ENCODE measurements at regions not wholly inside any gene's neighbourhood (a gene's known extent, or its start where the extent isn't known, plus 50 kb on each side); places are given as distances from the start of the nearest gene placed in this dataset.

- FAIRE-seq, result no peak
- CTCF ChIA-PET, result interaction anchor here (1.0 kb wide), 1 partner anchor 81 kb away, joined by 3 read pairs; no protein-coding TSS in a partner anchor
Measured at GRCh38 chr14:71511152-71511551, 421.1 kb upstream of the RGS6 start.

More at GRCh38 chr14:71511152-71511551, 421.1 kb upstream of the RGS6 start:
- no peaks in the 10 kb centered on the region for H3K9me3 ChIP-seq (replicated peaks; ENCODE audit: control insufficient read depth, insufficient read depth, low read length)
- POLR2A ChIA-PET, result no interaction called here
- H3K27me3 ChIP-seq (ENCODE audit: control insufficient read depth in 2 of 2, insufficient read depth in 2 of 2, low read length in 2 of 2), result no peaks in the 10 kb centered on the region
- no peaks in the 10 kb centered on the region for H3K4me1 ChIP-seq (ENCODE audit: control insufficient read depth, extremely low read depth, insufficient read depth, low read length)
- H3K4me3 ChIP-seq (replicated peaks in 1 of 3; ENCODE audit: insufficient read depth in 1 of 3, low read depth in 1 of 3, low read length in 3 of 3), result no peak overlapping the region
- BruUV-seq (replicated peaks), result no TSS peak
- no peak overlapping the region for H3K27ac ChIP-seq (ENCODE audit: insufficient read depth, low read depth, low read length)
- H3K9ac ChIP-seq (replicated peaks; ENCODE audit: extremely low read depth, insufficient read depth, low read length), result no peak overlapping the region
- dilution Hi-C loops (cut with MboI; ENCODE audit: extremely low pct_ligation_motif_present, low sequenced_read_pairs), result no loop called here
- H3K36me3 ChIP-seq (ENCODE audit: control insufficient read depth in 2 of 2, extremely low read depth in 1 of 2, insufficient read depth in 2 of 2, low read length in 2 of 2), result no peaks in the 10 kb centered on the region
- no peaks in the 10 kb centered on the region for H4K20me1 ChIP-seq (replicated peaks; ENCODE audit: control insufficient read depth, extremely low read depth, insufficient read depth, low read length)
- H2AFZ ChIP-seq (ENCODE audit: low read depth, low read length), result no peak overlapping the region
- H3K4me2 ChIP-seq (ENCODE audit: insufficient read depth, low read length), result no peak overlapping the region
- TF ChIP-seq EZH2 (IDR thresholded peaks at IDR 0.05; ENCODE audit: borderline replicate concordance, low read depth, low read length, severe bottlenecking) (no peak), GATA2 (IDR thresholded peaks at IDR 0.05; ENCODE audit: insufficient read depth, insufficient read length, low read depth, low read length) (no peak), MAX (IDR thresholded peaks at IDR 0.05; ENCODE audit: insufficient read depth, insufficient read length) (no peak), MYC (IDR thresholded peaks at IDR 0.05; ENCODE audit: low read depth, low read length) (no peak), JUN (IDR thresholded peaks at IDR 0.05; ENCODE audit: borderline replicate concordance, insufficient read depth, insufficient read length, low read depth) (no peak), CTCF (IDR thresholded peaks at IDR 0.05; ENCODE audit: extremely low read depth in 1 of 2, insufficient read depth in 1 of 2, low read depth in 1 of 2, low read length in 2 of 2) (no peak), FOS (IDR thresholded peaks at IDR 0.05; ENCODE audit: borderline replicate concordance, insufficient read depth, low read length) (no peak), POLR2AphosphoS5 (IDR thresholded peaks at IDR 0.05; ENCODE audit: insufficient read depth, low read depth, low read length) (no peak), POLR2A (IDR thresholded peaks at IDR 0.05; ENCODE audit: low read depth, low read length) (no peak)
- H3K79me2 ChIP-seq (ENCODE audit: control insufficient read depth, insufficient read depth, low read length), result no peaks in the 10 kb centered on the region
- no peaks in the 10 kb centered on the region for H3K9me1 ChIP-seq (replicated peaks; ENCODE audit: control insufficient read depth, extremely low read depth, insufficient read depth, low read length)
- intact Hi-C loops (cut with micrococcal nuclease), result no loop called here
- no peak for DNase-seq (ENCODE audit: low read depth, low spot score)
